ENCODE measurements at regions not wholly inside any gene's neighbourhood (a gene's known extent, or its start where the extent isn't known, plus 50 kb on each side); places are given as distances from the start of the nearest gene placed in this dataset.

DNA sequence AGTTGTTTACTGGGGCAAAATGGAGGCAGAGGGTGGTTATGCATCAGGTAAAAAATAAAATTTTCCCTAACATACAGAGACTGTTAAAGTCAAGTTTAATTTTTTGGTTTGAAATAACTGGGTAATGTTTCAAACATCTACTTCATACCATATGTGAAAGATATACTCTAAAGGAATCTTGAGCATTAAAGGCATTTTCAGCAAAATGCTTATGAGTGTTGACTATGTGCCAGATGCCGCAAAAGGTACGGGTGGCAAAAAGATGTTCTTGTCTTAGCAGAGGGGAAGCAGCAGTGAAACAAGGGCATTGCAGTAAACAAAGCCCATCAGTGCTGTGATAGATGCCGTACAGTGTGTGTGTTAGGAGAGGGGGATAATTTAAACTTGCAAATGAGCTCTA lies 263.1 kb upstream of the ID2 start:
- TF ChIP-seq CTCF (IDR thresholded peaks at IDR 0.05), result no peak
- no peak for TF ChIP-seq POLR2A (IDR thresholded peaks at IDR 0.05)
